Right hindlimb (tissue), 1 donor: ENCODE measurements at regions not wholly inside any gene's neighbourhood (a gene's known extent, or its start where the extent isn't known, plus 50 kb on each side); places are given as distances from the start of the nearest gene placed in this dataset.
"Not testable (repeated sequence)": the region's sequence is repeated elsewhere in the genome, so short reads cannot be mapped to it uniquely, and the experiment has no call there.

ENCODE experiments used
- DNase-seq: peaks from one replicate; pipeline ENCODE4 v3.0.0-alpha.2; 2018

GRCh38 chr7:142495301-142495700 is 237.4 kb upstream of the PRSS58 start:
- not testable (repeated sequence) for DNase-seq

- DNase-seq, result no peak
Observed at GRCh38 chr7:142494021-142494420, 236.2 kb upstream of the PRSS58 start.

- DNase-seq, result no peak
Observed at GRCh38 chr7:142488842-142489241, 231.0 kb upstream of the PRSS58 start.

GRCh38 chr7:142488036-142488633 is 230.3 kb upstream of the PRSS58 start:
- no peak for DNase-seq

- not testable (repeated sequence) for DNase-seq
Observed at GRCh38 chr7:142487565-142487964, 229.7 kb upstream of the PRSS58 start.

GRCh38 chr7:142487124-142487523 is 229.3 kb upstream of the PRSS58 start:
- no peak for DNase-seq

- DNase-seq, result no peak
Observed at GRCh38 chr7:142485617-142486226, 227.9 kb upstream of the PRSS58 start.

- DNase-seq, result no peak
Observed at GRCh38 chr7:142483659-142484317, 225.9 kb upstream of the PRSS58 start.

GRCh38 chr7:142482891-142483658 is 225.2 kb upstream of the PRSS58 start:
- DNase-seq, result no peak

- no peak for DNase-seq
Observed at GRCh38 chr7:142481548-142481947, 223.7 kb upstream of the PRSS58 start.

GRCh38 chr7:142478479-142479220 is 220.8 kb upstream of the PRSS58 start:
- no peak for DNase-seq

- DNase-seq, result not testable (repeated sequence)
Observed at GRCh38 chr7:142477801-142478200, 219.9 kb upstream of the PRSS58 start.

- no peak for DNase-seq
Observed at GRCh38 chr7:142477079-142477651, 219.3 kb upstream of the PRSS58 start.

- no peak for DNase-seq
Observed at GRCh38 chr7:142476077-142476476, 218.2 kb upstream of the PRSS58 start.

GRCh38 chr7:142471820-142472219 is 214.0 kb upstream of the PRSS58 start:
- no peak for DNase-seq

GRCh38 chr7:142470544-142470830 is 212.6 kb upstream of the PRSS58 start:
- no peak for DNase-seq

- DNase-seq, result no peak
Observed at GRCh38 chr7:142469696-142470543, 212.1 kb upstream of the PRSS58 start.

GRCh38 chr7:142468871-142469665 is 211.2 kb upstream of the PRSS58 start:
- no peak for DNase-seq

- DNase-seq, result not testable (repeated sequence)
Observed at GRCh38 chr7:142467056-142467655, 209.3 kb upstream of the PRSS58 start.

GRCh38 chr7:142463401-142463850 is 205.6 kb upstream of the PRSS58 start:
- DNase-seq, result peak; percentile 37
